ENCODE measurements at regions not wholly inside any gene's neighbourhood (a gene's known extent, or its start where the extent isn't known, plus 50 kb on each side); places are given as distances from the start of the nearest gene placed in this dataset.

DNA sequence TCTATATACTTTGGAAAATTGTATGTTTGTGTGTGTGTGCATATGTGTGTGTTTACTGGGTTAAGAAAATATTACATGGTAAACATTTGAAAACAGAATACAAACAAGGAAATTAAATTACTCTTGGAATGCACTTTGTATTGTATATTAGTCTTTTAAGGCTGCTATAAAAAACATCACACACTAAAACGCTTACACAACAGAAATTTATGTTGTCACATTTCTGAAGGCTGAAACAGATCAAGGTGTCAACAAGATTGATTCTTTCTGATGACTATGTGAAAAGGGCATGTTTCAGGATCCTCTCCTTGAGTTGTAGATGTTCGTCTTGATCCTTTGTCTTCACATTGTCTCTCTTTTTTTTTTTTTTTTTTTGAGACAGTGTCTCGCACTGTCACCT, 149.1 kb upstream of the CNTN5 start:
- CTCF ChIA-PET = no interaction called here
- TF ChIP-seq LEF1 (IDR thresholded peaks at IDR 0.05; ENCODE audit: borderline replicate concordance) (no peak), FOXK2 (IDR thresholded peaks at IDR 0.05) (no peak)
- DNase-seq (ENCODE audit: extremely low spot score) = no peak
- POLR2A ChIA-PET = no interaction called here

DNA sequence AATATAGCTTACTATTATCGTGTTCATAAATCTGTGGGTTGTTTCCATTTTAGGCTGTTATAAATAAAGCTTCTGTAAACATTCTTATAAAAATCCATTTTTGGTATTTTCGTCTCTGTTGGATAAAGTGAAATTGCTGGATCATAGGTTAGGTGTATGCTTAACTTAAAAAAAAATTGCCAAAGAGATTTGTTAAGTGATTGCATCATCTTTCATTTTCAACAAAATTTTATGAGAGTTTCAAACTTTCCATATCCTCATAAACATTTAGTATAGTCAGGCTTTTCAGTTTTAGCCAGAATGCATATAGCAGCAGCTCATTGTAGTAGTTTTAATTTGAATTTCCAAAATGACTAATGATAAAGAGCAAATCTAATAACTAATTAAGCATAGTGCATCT, 146.7 kb upstream of the CNTN5 start:
- no peak for DNase-seq (ENCODE audit: extremely low spot score)
- ChIA-PET CTCF (no interaction called here), POLR2A (no interaction called here)
- TF ChIP-seq FOXM1 (IDR thresholded peaks at IDR 0.05; ENCODE audit: borderline replicate concordance) (no peak), BHLHE40 (IDR thresholded peaks at IDR 0.05; ENCODE audit: borderline replicate concordance) (no peak), ELF4 (IDR thresholded peaks at IDR 0.05) (no peak), LEF1 (IDR thresholded peaks at IDR 0.05; ENCODE audit: borderline replicate concordance) (no peak), ARNT (IDR thresholded peaks at IDR 0.05) (no peak), CTBP1 (IDR thresholded peaks at IDR 0.05; ENCODE audit: borderline replicate concordance) (no peak), NFRKB (IDR thresholded peaks at IDR 0.05) (no peak), FOXK2 (IDR thresholded peaks at IDR 0.05) (no peak), FOXA1 (IDR thresholded peaks at IDR 0.05) (no peak), HDGF (IDR thresholded peaks at IDR 0.05; ENCODE audit: borderline replicate concordance) (no peak), SUZ12 (IDR thresholded peaks at IDR 0.05) (no peak), SP1 (IDR thresholded peaks at IDR 0.05) (no peak), L3MBTL2 (conservative IDR thresholded peaks at IDR 0.05) (no peak), ZNF384 (IDR thresholded peaks at IDR 0.05) (no peak), TARDBP (IDR thresholded peaks at IDR 0.05) (no peak)
- TF ChIP-seq, protein P1, sequence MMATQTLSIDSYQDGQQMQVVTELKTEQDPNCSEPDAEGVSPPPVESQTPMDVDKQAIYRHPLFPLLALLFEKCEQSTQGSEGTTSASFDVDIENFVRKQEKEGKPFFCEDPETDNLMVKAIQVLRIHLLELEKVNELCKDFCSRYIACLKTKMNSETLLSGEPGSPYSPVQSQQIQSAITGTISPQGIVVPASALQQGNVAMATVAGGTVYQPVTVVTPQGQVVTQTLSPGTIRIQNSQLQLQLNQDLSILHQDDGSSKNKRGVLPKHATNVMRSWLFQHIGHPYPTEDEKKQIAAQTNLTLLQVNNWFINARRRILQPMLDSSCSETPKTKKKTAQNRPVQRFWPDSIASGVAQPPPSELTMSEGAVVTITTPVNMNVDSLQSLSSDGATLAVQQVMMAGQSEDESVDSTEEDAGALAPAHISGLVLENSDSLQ (IDR thresholded peaks at IDR 0.05) = no peak

DNA sequence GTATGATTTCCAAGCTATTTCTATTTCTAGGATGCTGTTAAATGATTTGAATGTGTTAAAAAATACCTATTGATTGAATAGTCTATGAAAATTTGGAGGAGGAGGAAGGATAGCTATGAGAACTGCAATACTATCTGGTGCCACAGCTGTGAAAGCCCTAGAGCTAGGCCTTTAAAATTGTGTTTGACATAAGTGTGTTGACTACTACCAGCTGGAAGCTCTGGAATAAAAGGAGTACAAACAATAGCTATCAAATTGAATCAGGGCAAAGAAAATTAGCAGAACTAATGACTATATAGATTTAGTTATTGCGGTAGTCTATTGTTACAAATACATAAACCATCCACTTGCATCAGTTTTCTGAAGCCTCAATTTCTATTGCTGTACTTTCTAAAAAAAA, 124.8 kb upstream of the CNTN5 start:
- no peak for TF ChIP-seq CTBP1 (IDR thresholded peaks at IDR 0.05; ENCODE audit: borderline replicate concordance)
- TF ChIP-seq SP1 (IDR thresholded peaks at IDR 0.05) = no peak
- TF ChIP-seq NFRKB (IDR thresholded peaks at IDR 0.05) = no peak
- TF ChIP-seq ZNF384 (IDR thresholded peaks at IDR 0.05) = no peak
- TF ChIP-seq ARNT (IDR thresholded peaks at IDR 0.05) = no peak
- no peak for TF ChIP-seq ELF4 (IDR thresholded peaks at IDR 0.05)
- ChIA-PET POLR2A (no interaction called here), CTCF (no interaction called here)
- no peak for DNase-seq (ENCODE audit: extremely low spot score)

DNA sequence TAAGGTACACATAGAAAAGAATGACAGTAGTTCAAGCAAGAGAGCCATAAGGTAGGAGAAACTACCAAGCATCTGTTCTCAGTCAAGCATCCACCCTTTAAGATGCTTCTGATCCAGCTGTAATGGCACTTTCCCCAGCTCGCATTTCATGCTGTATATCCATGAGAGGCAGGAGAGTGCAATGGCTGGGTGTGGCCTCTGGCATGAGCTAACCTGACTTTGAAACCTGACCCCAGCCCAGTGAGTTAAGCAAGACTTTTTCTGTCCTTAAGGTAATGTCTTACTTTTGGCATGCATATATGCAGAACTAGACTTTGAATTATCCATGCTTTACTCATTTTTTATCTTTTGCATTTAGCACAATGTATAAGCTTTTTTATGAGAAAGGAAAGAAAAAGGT, 79.8 kb upstream of the CNTN5 start:
- POLR2A ChIA-PET = no interaction called here
- CTCF ChIA-PET = no interaction called here
- TF ChIP-seq FOXM1 (IDR thresholded peaks at IDR 0.05; ENCODE audit: borderline replicate concordance) (no peak), ZNF384 (IDR thresholded peaks at IDR 0.05) (no peak), TARDBP (IDR thresholded peaks at IDR 0.05) (no peak), FOXK2 (IDR thresholded peaks at IDR 0.05) (no peak), LEF1 (IDR thresholded peaks at IDR 0.05; ENCODE audit: borderline replicate concordance) (no peak), FOXA1 (IDR thresholded peaks at IDR 0.05) (no peak), HDGF (IDR thresholded peaks at IDR 0.05; ENCODE audit: borderline replicate concordance) (no peak), L3MBTL2 (conservative IDR thresholded peaks at IDR 0.05) (no peak), NFRKB (IDR thresholded peaks at IDR 0.05) (no peak), SP1 (IDR thresholded peaks at IDR 0.05) (no peak), CTBP1 (IDR thresholded peaks at IDR 0.05; ENCODE audit: borderline replicate concordance) (no peak), ARNT (IDR thresholded peaks at IDR 0.05) (no peak), ELF4 (IDR thresholded peaks at IDR 0.05) (no peak), SUZ12 (IDR thresholded peaks at IDR 0.05) (no peak), BHLHE40 (IDR thresholded peaks at IDR 0.05; ENCODE audit: borderline replicate concordance) (no peak)
- TF ChIP-seq, protein P1 (IDR thresholded peaks at IDR 0.05) = no peak
- DNase-seq (ENCODE audit: extremely low spot score) = peak; percentile 20

DNA sequence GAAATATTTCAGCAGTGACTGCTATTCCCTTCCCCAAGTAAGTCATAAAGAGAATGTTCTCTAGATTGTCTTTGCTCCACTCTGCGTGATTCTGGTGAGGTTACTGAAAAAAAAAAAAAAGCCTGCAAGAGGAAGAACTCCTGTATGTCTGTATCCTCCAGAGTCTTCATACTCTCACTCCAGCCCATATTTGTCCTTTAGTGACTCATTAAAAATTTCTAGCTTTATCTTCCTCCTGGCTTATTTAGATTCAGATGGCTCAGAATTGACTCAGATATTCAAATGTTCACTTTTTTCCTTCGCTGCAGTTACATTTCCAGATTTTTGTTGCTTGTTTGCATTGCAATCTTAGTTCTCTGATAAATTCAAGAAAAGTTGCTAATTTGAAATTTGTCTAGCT, 76.3 kb upstream of the CNTN5 start:
- no peak for TF ChIP-seq FOXA1 (IDR thresholded peaks at IDR 0.05)
- TF ChIP-seq L3MBTL2 (conservative IDR thresholded peaks at IDR 0.05) = no peak
- TF ChIP-seq TARDBP (IDR thresholded peaks at IDR 0.05) = no peak
- TF ChIP-seq ARNT (IDR thresholded peaks at IDR 0.05) = no peak
- TF ChIP-seq HDGF (IDR thresholded peaks at IDR 0.05; ENCODE audit: borderline replicate concordance) = no peak
- no peak for TF ChIP-seq ZNF384 (IDR thresholded peaks at IDR 0.05)
- no peak for TF ChIP-seq NFRKB (IDR thresholded peaks at IDR 0.05)
- no peak for TF ChIP-seq SUZ12 (IDR thresholded peaks at IDR 0.05)
- no peak for TF ChIP-seq ELF4 (IDR thresholded peaks at IDR 0.05)
- TF ChIP-seq FOXK2 (IDR thresholded peaks at IDR 0.05) = no peak
- TF ChIP-seq SP1 (IDR thresholded peaks at IDR 0.05) = no peak
- no peak for TF ChIP-seq CTBP1 (IDR thresholded peaks at IDR 0.05; ENCODE audit: borderline replicate concordance)
- no peak for TF ChIP-seq BHLHE40 (IDR thresholded peaks at IDR 0.05; ENCODE audit: borderline replicate concordance)
- TF ChIP-seq, protein P1 (IDR thresholded peaks at IDR 0.05) = no peak
- DNase-seq (ENCODE audit: extremely low spot score) = no peak
- ChIA-PET CTCF (no interaction called here), POLR2A (no interaction called here)

DNA sequence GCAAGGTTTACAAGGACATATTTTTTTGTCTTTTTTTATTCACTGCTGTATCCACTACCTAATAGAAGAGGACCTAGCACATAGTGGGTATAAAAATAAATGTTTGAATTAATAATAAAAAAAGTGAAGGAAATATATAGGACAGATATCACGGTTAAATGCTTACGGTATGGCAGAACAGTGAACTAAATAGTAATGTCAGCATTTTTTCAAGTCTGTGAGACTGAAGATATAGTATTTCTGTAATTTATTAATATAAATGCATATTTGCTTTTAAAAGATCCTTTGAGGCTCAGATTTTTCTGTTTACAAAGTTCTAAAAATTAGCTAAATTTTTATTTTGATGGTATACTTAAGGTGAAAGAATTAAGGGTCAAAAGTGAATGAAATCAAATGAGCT, 68.6 kb upstream of the CNTN5 start:
- DNase-seq (ENCODE audit: extremely low spot score) = no peak
- TF ChIP-seq TARDBP (IDR thresholded peaks at IDR 0.05) = no peak
- TF ChIP-seq, protein P1 (IDR thresholded peaks at IDR 0.05) = no peak
- TF ChIP-seq NFRKB (IDR thresholded peaks at IDR 0.05) = no peak
- no peak for TF ChIP-seq L3MBTL2 (conservative IDR thresholded peaks at IDR 0.05)
- no peak for TF ChIP-seq FOXK2 (IDR thresholded peaks at IDR 0.05)
- no peak for TF ChIP-seq CTBP1 (IDR thresholded peaks at IDR 0.05; ENCODE audit: borderline replicate concordance)
- TF ChIP-seq FOXA1 (IDR thresholded peaks at IDR 0.05) = no peak
- no peak for TF ChIP-seq ELF4 (IDR thresholded peaks at IDR 0.05)
- no peak for TF ChIP-seq ARNT (IDR thresholded peaks at IDR 0.05)
- no peak for TF ChIP-seq FOXM1 (IDR thresholded peaks at IDR 0.05; ENCODE audit: borderline replicate concordance)
- TF ChIP-seq ZNF384 (IDR thresholded peaks at IDR 0.05) = no peak
- CTCF ChIA-PET = interaction anchor here (0.7 kb wide), 1 partner anchor 79 kb away, joined by 3 read pairs; no protein-coding TSS in a partner anchor
- POLR2A ChIA-PET = no interaction called here
